Fibroblast of lung (primary cell): ENCODE measurements at regions not wholly inside any gene's neighbourhood (a gene's known extent, or its start where the extent isn't known, plus 50 kb on each side); places are given as distances from the start of the nearest gene placed in this dataset.
"Not testable (repeated sequence)": the region's sequence is repeated elsewhere in the genome, so short reads cannot be mapped to it uniquely, and the experiment has no call there.

Experiments used
- CTCF ChIP-seq, 2 donors: IDR thresholded peaks in 1 of 2; conservative IDR thresholded peaks in 1 of 2; 1 replicate in 1 of 2; 2 replicates in 1 of 2; pipeline ENCODE4 v1.5.1; 2011 to 2012; ENCODE audit warnings: low read length in 2 of 2, control low read depth in 1 of 2, inconsistent platforms in 1 of 2, low read depth in 1 of 2, mild to moderate bottlenecking in 1 of 2
- EZH2 ChIP-seq: IDR thresholded peaks from 2 replicates; pipeline ENCODE4 v1.5.1; 2012; ENCODE audit warnings: low read length, control low read depth, mild to moderate bottlenecking; ENCODE audit errors: missing control alignments

GRCh38 chr2:89986532-89986931 lies 1295.1 kb downstream of the RPIA start:
- TF ChIP-seq CTCF (conservative IDR thresholded peaks at IDR 0.05 in 1 of 2, IDR thresholded peaks at IDR 0.05 in 1 of 2; ENCODE audit: low read depth in 1 of 2, low read length in 2 of 2); EZH2: not testable (repeated sequence)
